HepG2 (cell line): ENCODE measurements at regions not wholly inside any gene's neighbourhood (a gene's known extent, or its start where the extent isn't known, plus 50 kb on each side); places are given as distances from the start of the nearest gene placed in this dataset.

Experiments
- ATAC-seq: fragments of 200-7000 bp; cut with Tn5 transposase; 3 replicates; pipeline ENCODE4 v1.9.1; 2020; ENCODE audit warnings: mild to moderate bottlenecking, moderate library complexity
- BruUV-seq: library from RNA; stranded (reverse); fragments of 400-500 nt; replicated peaks from 2 replicates; lab custom pipeline; 2021; lab: Mats Ljungman, UMichigan
- CTCF ChIA-PET: fragments of 300-600 bp; formaldehyde crosslinking; extraction: SDS; loops from one replicate; lab custom pipeline; 2021; ENCODE audit warnings: low total read pairs, inconsistent platforms, low intra/inter-chr PET ratio; lab: Yijun Ruan, JAX
- POLR2A ChIA-PET: fragments of 350-600 bp; sonication (Branson Sonifier 250); formaldehyde crosslinking; loops from one replicate; lab custom pipeline; 2020; ENCODE audit warnings: antibody characterized with exemption, inconsistent platforms; lab: Yijun Ruan, JAX
- DNase-seq: peaks from one replicate; pipeline ENCODE4 v3.0.0-alpha.2; 2015; ENCODE audit warnings: low spot score
- FAIRE-seq: peaks from 3 replicates; lab custom pipeline; 2011; peaks lifted over from hg19 to GRCh38; lab: Jason Lieb, UNC
- H2AFZ ChIP-seq: one replicate; pipeline ENCODE4 v1.6.1; 2011; ENCODE audit warnings: low read length, inconsistent platforms
- H3K27ac ChIP-seq: fragments of 300-600 bp; 3 replicates; pipeline ENCODE4 v1.8.0; 2011; ENCODE audit warnings: mixed run types, mild to moderate bottlenecking, mixed read lengths, low read length, inconsistent platforms; ENCODE audit not compliant: insufficient read depth; ENCODE audit errors: extremely low read length
- H3K27me3 ChIP-seq, 2 experiments: fragments of 200-600 bp in 1 of 2; 2 replicates in 1 of 2; 3 replicates in 1 of 2; pipeline versions ENCODE4 v1.6.0 to v1.8.0; 2011; ENCODE audit warnings: low read length in 2 of 2, mild to moderate bottlenecking in 2 of 2, moderate library complexity in 2 of 2, inconsistent platforms in 1 of 2; ENCODE audit not compliant: insufficient read depth in 2 of 2, control insufficient read depth in 1 of 2
- H3K36me3 ChIP-seq, 2 experiments: fragments of 200-600 bp in 1 of 2; replicated peaks in 1 of 2; 2 replicates in 1 of 2; 3 replicates in 1 of 2; pipeline versions ENCODE4 v1.5.1 to v1.8.0; 2011; ENCODE audit warnings: low read length in 2 of 2, inconsistent platforms in 1 of 2; ENCODE audit not compliant: insufficient read depth in 2 of 2, control insufficient read depth in 1 of 2
- H3K4me1 ChIP-seq: 2 replicates; pipeline ENCODE4 v1.5.1; 2012; ENCODE audit warnings: low read length, inconsistent platforms; ENCODE audit not compliant: insufficient read depth
- H3K4me2 ChIP-seq: 2 replicates; pipeline ENCODE4 v1.6.0; 2011; ENCODE audit warnings: low read depth, low read length, inconsistent platforms
- H3K4me3 ChIP-seq, 3 experiments: fragments of 200-600 bp in 1 of 3; sonication (generic), shearing (Covaris generic) in 1 of 3; replicated peaks in 1 of 3; 2 replicates each; pipeline ENCODE4 v1.5.1; 2011 to 2016; ENCODE audit warnings: low read length in 3 of 3, inconsistent platforms in 2 of 3, low read depth in 2 of 3, mild to moderate bottlenecking in 2 of 3, control low read depth in 1 of 3, mixed read lengths in 1 of 3; ENCODE audit not compliant: insufficient read depth in 1 of 3
- H3K79me2 ChIP-seq: one replicate; pipeline ENCODE4 v1.6.1; 2011; ENCODE audit warnings: low read length, inconsistent platforms; ENCODE audit not compliant: insufficient read depth
- H3K9ac ChIP-seq: 2 replicates; pipeline ENCODE4 v1.6.0; 2011; ENCODE audit warnings: mild to moderate bottlenecking, low read depth, low read length, inconsistent platforms; ENCODE audit not compliant: insufficient read depth
- H3K9me3 ChIP-seq: 2 replicates; pipeline ENCODE4 v1.5.1; 2012; ENCODE audit warnings: mild to moderate bottlenecking, low read length
- H4K20me1 ChIP-seq: 2 replicates; pipeline ENCODE4 v1.6.0; 2011; ENCODE audit warnings: inconsistent platforms, mild to moderate bottlenecking, low read length, moderate library complexity; ENCODE audit not compliant: insufficient read depth
- HMG20A ChIP-seq: IDR thresholded peaks from 2 replicates; pipeline ENCODE4 v1.6.1; 2016; ENCODE audit warnings: borderline replicate concordance
- HOXA7 ChIP-seq: sonication (generic); formaldehyde crosslinking; IDR thresholded peaks from 2 replicates; pipeline ENCODE4 v1.8.1; 2022; ENCODE audit warnings: mild to moderate bottlenecking, missing genetic modification reagents, moderate library complexity
- REXO4 ChIP-seq: sonication (generic); formaldehyde crosslinking; IDR thresholded peaks from 2 replicates; pipeline ENCODE4 v1.8.0; 2022; ENCODE audit warnings: missing genetic modification reagents, mild to moderate bottlenecking, borderline replicate concordance
- RFX3 ChIP-seq: IDR thresholded peaks from 2 replicates; pipeline ENCODE4 v1.6.1; 2016; ENCODE audit warnings: missing biosample characterization, missing genetic modification reagents
- RXRA ChIP-seq: sonication (generic); formaldehyde crosslinking; IDR thresholded peaks from 2 replicates; pipeline ENCODE4 v1.5.1; 2020; ENCODE audit warnings: missing genetic modification reagents
- YEATS2 ChIP-seq: sonication (generic); formaldehyde crosslinking; IDR thresholded peaks from 2 replicates; pipeline ENCODE4 v1.4.0; 2020; ENCODE audit warnings: missing genetic modification reagents, borderline replicate concordance
- ZBTB10 ChIP-seq: sonication (generic); formaldehyde crosslinking; IDR thresholded peaks from 2 replicates; pipeline ENCODE4 v1.4.0; 2020; ENCODE audit warnings: missing genetic modification reagents, borderline replicate concordance
- ZNF552 ChIP-seq: sonication (generic); formaldehyde crosslinking; IDR thresholded peaks from 2 replicates; pipeline ENCODE4 v1.9.0; 2022; ENCODE audit warnings: missing genetic modification reagents, mild to moderate bottlenecking, borderline replicate concordance
- ZNF556 ChIP-seq: sonication (generic); formaldehyde crosslinking; IDR thresholded peaks from 2 replicates; pipeline ENCODE4 v1.4.0; 2020; ENCODE audit warnings: mild to moderate bottlenecking, missing genetic modification reagents, borderline replicate concordance
- WGBS: methylation state at CpG from one replicate; pipeline ENCODE4 v1.1.6; 2017; ENCODE audit warnings: low lambda C conversion rate; 5-methylcytosine and 5-hydroxymethylcytosine counted together
- in situ Hi-C: cut with HindIII; loops from 2 replicates; pipeline ENCODE4 v1.10.0; 2017; ENCODE audit warnings: low pct_unique_long_range_greater_than_20kb; ENCODE audit not compliant: extremely low pct_ligation_motif_present
- intact Hi-C: fragments of 100-400 bp; cut with micrococcal nuclease; formaldehyde crosslinking; loops from one replicate; pipeline ENCODE4 v1.10.0; 2022; ENCODE audit not compliant: unreplicated experiment
- TF ChIP-seq, protein P1 (sequence below): sonication (generic); formaldehyde crosslinking; IDR thresholded peaks from 2 replicates; pipeline ENCODE4 v1.4.0; 2020; ENCODE audit warnings: mild to moderate bottlenecking, missing genetic modification reagents

DNA sequence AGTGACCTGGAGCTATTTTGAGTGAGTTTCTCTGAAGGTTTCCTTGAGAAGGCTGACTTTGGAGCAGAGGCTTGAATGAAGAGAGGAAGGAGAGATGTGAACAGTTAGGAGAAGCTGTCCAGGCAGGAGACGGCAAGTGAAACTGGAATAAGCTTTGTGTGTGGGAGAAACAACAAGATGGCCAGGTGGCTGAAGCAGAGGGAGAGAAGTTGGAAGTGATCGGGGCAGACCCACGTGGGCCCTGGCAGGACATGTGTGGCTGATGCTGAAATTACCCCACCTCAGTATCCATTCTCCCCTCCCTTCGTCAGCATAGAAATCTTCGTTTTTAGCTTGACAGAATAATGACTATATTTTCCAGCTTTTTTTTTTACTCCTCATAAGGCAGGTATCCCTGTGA is 809.2 kb upstream of the TMEM132C start (continued):
- TF ChIP-seq RXRA (CRISPR knock-in tag): no peak
- TF ChIP-seq, protein P1, sequence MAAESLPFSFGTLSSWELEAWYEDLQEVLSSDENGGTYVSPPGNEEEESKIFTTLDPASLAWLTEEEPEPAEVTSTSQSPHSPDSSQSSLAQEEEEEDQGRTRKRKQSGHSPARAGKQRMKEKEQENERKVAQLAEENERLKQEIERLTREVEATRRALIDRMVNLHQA (CRISPR knock-in tag): no peak
- TF ChIP-seq, all 625 proteins: peak for 0

- FAIRE-seq (no peak), DNase-seq (no peak), ATAC-seq (no peak)
- Histone ChIP-seq H4K20me1 (no peaks in the 10 kb centered on the region), H3K36me3 (no peaks in the 10 kb centered on the region), H3K27ac (no peak overlapping the region), H3K4me1 (no peaks in the 10 kb centered on the region), H2AFZ (no peak overlapping the region), H3K4me3 (no peak overlapping the region), H3K27me3 (0 out of 5 replicates have a peak, but pooled peaks cover 0 to 2% of the 10 kb centered on the region in 2 experiments), H3K4me2 (no peak overlapping the region), H3K9me3 (peaks cover 3% of the 10 kb centered on the region; the same call in 1 of the 2 replicates), H3K79me2 (no peaks in the 10 kb centered on the region), H3K9ac (no peak overlapping the region)
- BruUV-seq: no TSS peak
- ChIA-PET POLR2A (no interaction called here), CTCF (no interaction called here)
- intact Hi-C loops: no loop called here
- 14% methylated on average over 2 of the region's 2 CpGs for WGBS
- TF ChIP-seq ZNF556 (CRISPR knock-in tag): no peak
- no peak for TF ChIP-seq HOXA7 (CRISPR knock-in tag)
- no peak for TF ChIP-seq YEATS2
- TF ChIP-seq RFX3 (CRISPR knock-in tag): no peak
- in situ Hi-C loops: no loop called here
These were observed 807.8 kb upstream of the TMEM132C start for GRCh38 chr12:127459166-127459565.

- no peak for DNase-seq
- ATAC-seq: no peak
- intact Hi-C loops (no loop called here), in situ Hi-C loops (no loop called here)
- no peak overlapping the region for H3K4me2 ChIP-seq
- no peak overlapping the region for H3K9ac ChIP-seq
- H3K36me3 ChIP-seq: no peaks in the 10 kb centered on the region
- H2AFZ ChIP-seq: no peak overlapping the region
- WGBS: 55% methylated on average over 4 of the region's 6 CpGs
- H3K27ac ChIP-seq: no peak overlapping the region
- BruUV-seq: no TSS peak
- peaks cover 3% of the 10 kb centered on the region; the same call in 1 of the 2 replicates for H3K9me3 ChIP-seq
- no peak overlapping the region for H3K4me3 ChIP-seq
- FAIRE-seq: no peak
- POLR2A ChIA-PET: no interaction called here
- no peaks in the 10 kb centered on the region for H3K79me2 ChIP-seq
- 0 out of 5 replicates have a peak, but pooled peaks cover 0 to 2% of the 10 kb centered on the region in 2 experiments for H3K27me3 ChIP-seq
- H3K4me1 ChIP-seq: no peaks in the 10 kb centered on the region
- CTCF ChIA-PET: no interaction called here
- H4K20me1 ChIP-seq: no peaks in the 10 kb centered on the region
- TF ChIP-seq HMG20A (CRISPR knock-in tag): no peak
- TF ChIP-seq ZBTB10 (CRISPR knock-in tag): no peak
- no peak for TF ChIP-seq ZNF552 (CRISPR knock-in tag)
- no peak for TF ChIP-seq REXO4 (CRISPR knock-in tag)
These were observed 807.3 kb upstream of the TMEM132C start for GRCh38 chr12:127459687-127460086.
